Natural killer cell (primary cell): ENCODE measurements at regions not wholly inside any gene's neighbourhood (a gene's known extent, or its start where the extent isn't known, plus 50 kb on each side); places are given as distances from the start of the nearest gene placed in this dataset.

Experiments
- ATAC-seq, 3 donors: fragments of 150-1000 bp in 2 of 3; fragments of 200-7000 bp in 1 of 3; cut with Tn5 transposase; 1 replicate in 1 of 3; 2 replicates in 2 of 3; pipeline ENCODE4 v1.10.0; 2021; ENCODE audit warnings: mild to moderate bottlenecking in 2 of 3, moderate library complexity in 2 of 3
- DNase-seq, 2 donors: peaks; one replicate each; pipeline versions ENCODE4 v3.0.0 to v3.0.0-alpha.2; 2013 to 2021; ENCODE audit warnings: mixed read lengths in 1 of 2
- H3K27ac ChIP-seq: one replicate; pipeline ENCODE4 v1.5.1; 2013; ENCODE audit warnings: mild to moderate bottlenecking, low read length
- H3K27me3 ChIP-seq: one replicate; pipeline ENCODE4 v1.6.1; 2013; ENCODE audit warnings: low read length; ENCODE audit not compliant: control insufficient read depth, insufficient read depth
- H3K36me3 ChIP-seq: one replicate; pipeline ENCODE4 v1.6.1; 2013; ENCODE audit warnings: low read length; ENCODE audit not compliant: control insufficient read depth, insufficient read depth
- H3K4me1 ChIP-seq: one replicate; pipeline ENCODE4 v1.6.1; 2013; ENCODE audit warnings: low read length; ENCODE audit not compliant: control insufficient read depth, insufficient read depth
- H3K4me3 ChIP-seq: one replicate; pipeline ENCODE4 v1.5.1; 2013; ENCODE audit warnings: low read length
- H3K9me3 ChIP-seq: one replicate; pipeline ENCODE4 v1.6.1; 2013; ENCODE audit warnings: low read length; ENCODE audit not compliant: control insufficient read depth, insufficient read depth
- H3K27ac Mint-ChIP-seq, 2 donors: one replicate each; pipeline ENCODE4 v1.8.0; 2022; ENCODE audit warnings: mild to moderate bottlenecking in 2 of 2, mixed read lengths in 2 of 2, moderate library complexity in 1 of 2
- H3K27me3 Mint-ChIP-seq, 2 donors: one replicate each; pipeline ENCODE4 v1.8.0; 2022; ENCODE audit warnings: low read depth in 2 of 2, mixed read lengths in 2 of 2
- H3K36me3 Mint-ChIP-seq: one replicate; pipeline ENCODE4 v1.8.0; 2022; ENCODE audit warnings: mixed read lengths
- H3K4me1 Mint-ChIP-seq, 2 donors: one replicate each; pipeline ENCODE4 v1.8.0; 2022; ENCODE audit warnings: mixed read lengths in 2 of 2
- H3K4me3 Mint-ChIP-seq: one replicate; pipeline ENCODE4 v1.8.0; 2022; ENCODE audit warnings: mild to moderate bottlenecking, moderate library complexity, mixed read lengths
- H3K9me3 Mint-ChIP-seq, 2 donors: one replicate each; pipeline ENCODE4 v1.8.0; 2022; ENCODE audit warnings: mixed read lengths in 2 of 2
- WGBS: methylation state at CpG from one replicate; pipeline ENCODE4 v1.1.7; 2013; ENCODE audit warnings: missing lambda C conversion rate; ENCODE audit not compliant: insufficient coverage; 5-methylcytosine and 5-hydroxymethylcytosine counted together
- intact Hi-C: fragments of 100-400 bp; cut with micrococcal nuclease; formaldehyde crosslinking; loops from one replicate; pipeline ENCODE4 v1.14.2; 2022
- TF ChIP-seq, protein P1 (sequence below): fragments of 200-600 bp; IDR thresholded peaks from one replicate; pipeline ENCODE4 v1.8.0; 2022; ENCODE audit warnings: antibody characterized with exemption

DNA sequence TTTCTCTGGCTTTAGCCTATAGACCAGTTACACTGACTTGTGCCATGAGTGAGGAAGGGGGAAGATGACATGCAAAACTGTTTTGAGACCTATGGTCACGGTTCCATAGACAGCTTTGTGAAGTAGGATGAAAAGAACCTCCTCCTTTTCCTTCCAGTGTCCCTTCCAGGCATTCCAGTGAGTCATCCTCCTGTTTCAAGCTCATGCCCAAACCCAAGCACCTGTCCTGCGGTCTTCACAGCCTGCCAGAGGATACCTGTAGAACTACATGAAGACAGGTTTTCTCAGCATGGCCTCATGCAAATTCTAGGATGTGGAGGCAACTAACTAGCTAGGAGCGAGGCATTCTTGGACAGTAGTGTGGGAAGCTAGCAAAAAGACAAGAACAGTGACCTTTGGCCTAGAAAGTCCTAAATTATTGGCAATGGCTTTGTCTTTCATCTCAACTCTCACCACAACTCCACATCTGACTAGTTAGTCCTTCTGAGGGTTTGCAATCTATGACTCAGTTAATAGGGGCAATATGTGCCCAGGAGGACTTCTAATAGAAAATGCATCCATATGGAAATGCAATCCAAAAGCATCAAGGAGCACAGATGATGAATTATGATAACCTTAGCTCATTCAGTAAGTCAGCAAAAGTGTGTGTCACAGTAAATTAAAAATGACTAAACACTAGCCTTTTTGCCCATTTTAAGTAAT, 154.7 kb downstream of the RBM43 start:
- intact Hi-C loops = no loop called here
- H3K36me3 Mint-ChIP-seq = no peaks in the 10 kb centered on the region
- H3K4me3 ChIP-seq = no peak overlapping the region
- TF ChIP-seq, protein P1, sequence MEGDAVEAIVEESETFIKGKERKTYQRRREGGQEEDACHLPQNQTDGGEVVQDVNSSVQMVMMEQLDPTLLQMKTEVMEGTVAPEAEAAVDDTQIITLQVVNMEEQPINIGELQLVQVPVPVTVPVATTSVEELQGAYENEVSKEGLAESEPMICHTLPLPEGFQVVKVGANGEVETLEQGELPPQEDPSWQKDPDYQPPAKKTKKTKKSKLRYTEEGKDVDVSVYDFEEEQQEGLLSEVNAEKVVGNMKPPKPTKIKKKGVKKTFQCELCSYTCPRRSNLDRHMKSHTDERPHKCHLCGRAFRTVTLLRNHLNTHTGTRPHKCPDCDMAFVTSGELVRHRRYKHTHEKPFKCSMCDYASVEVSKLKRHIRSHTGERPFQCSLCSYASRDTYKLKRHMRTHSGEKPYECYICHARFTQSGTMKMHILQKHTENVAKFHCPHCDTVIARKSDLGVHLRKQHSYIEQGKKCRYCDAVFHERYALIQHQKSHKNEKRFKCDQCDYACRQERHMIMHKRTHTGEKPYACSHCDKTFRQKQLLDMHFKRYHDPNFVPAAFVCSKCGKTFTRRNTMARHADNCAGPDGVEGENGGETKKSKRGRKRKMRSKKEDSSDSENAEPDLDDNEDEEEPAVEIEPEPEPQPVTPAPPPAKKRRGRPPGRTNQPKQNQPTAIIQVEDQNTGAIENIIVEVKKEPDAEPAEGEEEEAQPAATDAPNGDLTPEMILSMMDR = no peak
- H3K4me3 Mint-ChIP-seq = no peak overlapping the region
- H3K9me3 ChIP-seq = peaks cover 2% of the 10 kb centered on the region
- 68% methylated on average over 3 of the region's 3 CpGs for WGBS
- DNase-seq = no peak
- H3K9me3 Mint-ChIP-seq = peaks cover 2% of the 10 kb centered on the region in 2 donors
- H3K36me3 ChIP-seq = no peaks in the 10 kb centered on the region
- no peak for ATAC-seq
- H3K4me1 Mint-ChIP-seq = no peaks in the 10 kb centered on the region
- H3K27ac Mint-ChIP-seq = no peak overlapping the region
- H3K27ac ChIP-seq = no peak overlapping the region
- no peaks in the 10 kb centered on the region for H3K27me3 ChIP-seq
- no peaks in the 10 kb centered on the region for H3K4me1 ChIP-seq
- no peaks in the 10 kb centered on the region for H3K27me3 Mint-ChIP-seq

DNA sequence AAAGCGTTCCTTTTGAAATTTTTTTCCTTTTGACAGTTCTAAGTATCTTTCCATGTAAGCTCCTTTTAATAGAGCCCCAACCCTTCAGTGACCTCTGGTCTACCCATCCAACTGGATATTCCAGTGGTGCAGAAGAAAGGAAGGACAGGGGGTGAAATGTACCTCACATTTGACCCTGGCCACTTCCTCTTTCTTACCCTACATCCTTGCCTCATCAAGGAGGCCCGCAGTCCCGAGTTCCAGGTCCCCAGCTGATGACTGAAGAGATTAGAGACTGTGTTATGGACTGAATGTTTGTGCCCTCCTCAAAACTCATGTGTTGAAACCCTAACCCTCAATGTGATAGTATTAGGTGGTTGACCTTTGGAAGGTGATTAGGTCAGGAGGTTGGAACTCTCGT, 158.1 kb downstream of the RBM43 start:
- no peaks in the 10 kb centered on the region for H3K36me3 Mint-ChIP-seq
- no peak overlapping the region for H3K27ac Mint-ChIP-seq
- no peaks in the 10 kb centered on the region for H3K27me3 Mint-ChIP-seq
- no peak overlapping the region for H3K27ac ChIP-seq
- no peaks in the 10 kb centered on the region for H3K4me1 Mint-ChIP-seq
- H3K4me3 Mint-ChIP-seq = no peak overlapping the region
- ATAC-seq (no peak), DNase-seq (no peak)
- H3K27me3 ChIP-seq = no peaks in the 10 kb centered on the region
- no peak overlapping the region for H3K4me3 ChIP-seq
- no peaks in the 10 kb centered on the region for H3K36me3 ChIP-seq
- 94% methylated on average over 2 of the region's 4 CpGs for WGBS
- H3K9me3 Mint-ChIP-seq = no peaks in the 10 kb centered on the region
- H3K4me1 ChIP-seq = no peaks in the 10 kb centered on the region
- TF ChIP-seq, protein P1 = no peak
- intact Hi-C loops = no loop called here
- peaks cover 2% of the 10 kb centered on the region for H3K9me3 ChIP-seq

DNA sequence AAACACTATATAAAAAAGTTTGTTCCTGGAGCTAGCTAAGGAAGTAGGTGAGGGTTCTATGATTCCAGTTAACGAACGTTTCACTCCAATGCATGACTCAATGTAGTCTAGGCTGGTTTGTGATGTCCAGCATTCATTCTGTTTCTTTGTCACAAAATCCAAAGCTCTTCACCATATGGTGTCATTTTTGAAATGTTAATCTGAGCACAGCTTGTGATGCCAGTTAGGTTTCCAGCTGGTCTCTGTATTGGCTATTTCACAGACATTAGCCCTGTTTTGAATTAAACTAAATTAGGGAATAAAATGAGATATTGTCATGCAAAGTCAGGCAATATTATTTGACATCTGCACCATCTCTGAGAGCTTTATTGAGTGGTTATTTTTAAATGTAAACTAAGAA, 159.4 kb downstream of the RBM43 start:
- WGBS = 75% methylated on average over 2 of the region's 2 CpGs
- ATAC-seq (no peak), DNase-seq (no peak)
- no peaks in the 10 kb centered on the region for H3K9me3 Mint-ChIP-seq
- Histone ChIP-seq H3K4me3 (no peak overlapping the region), H3K4me1 (no peaks in the 10 kb centered on the region), H3K27ac (no peak overlapping the region), H3K9me3 (no peaks in the 10 kb centered on the region), H3K27me3 (no peaks in the 10 kb centered on the region), H3K36me3 (no peaks in the 10 kb centered on the region)
- intact Hi-C loops = no loop called here
- H3K4me3 Mint-ChIP-seq = no peak overlapping the region
- H3K27ac Mint-ChIP-seq = no peak overlapping the region
- H3K4me1 Mint-ChIP-seq = no peaks in the 10 kb centered on the region
- TF ChIP-seq, protein P1 = no peak
- H3K36me3 Mint-ChIP-seq = no peaks in the 10 kb centered on the region
- no peaks in the 10 kb centered on the region for H3K27me3 Mint-ChIP-seq

DNA sequence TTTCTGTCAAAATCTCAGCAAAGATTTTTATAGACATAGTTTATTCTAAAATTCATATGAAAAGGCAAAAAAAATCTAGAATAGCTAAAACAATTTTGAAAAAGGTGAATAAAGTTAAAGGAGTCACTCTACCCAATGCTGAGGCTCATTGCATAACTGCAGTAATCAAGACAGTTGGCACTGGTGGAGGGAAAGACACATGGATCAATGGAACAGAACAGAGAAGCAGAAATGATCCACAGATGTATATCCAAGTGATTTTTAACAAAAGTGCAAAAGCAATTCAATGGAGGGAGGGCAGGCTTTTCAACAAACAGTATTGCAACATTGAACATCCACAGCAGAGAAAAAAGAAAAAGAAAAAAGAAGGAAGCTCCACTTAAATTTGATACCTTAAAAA, 162.8 kb downstream of the RBM43 start:
- ATAC-seq (no peak), DNase-seq (no peak)
- Mint-ChIP-seq H3K27me3 (no peaks in the 10 kb centered on the region), H3K9me3 (peaks cover 0 to 2% of the 10 kb centered on the region in 2 donors), H3K36me3 (no peaks in the 10 kb centered on the region), H3K4me3 (no peak overlapping the region), H3K4me1 (no peaks in the 10 kb centered on the region), H3K27ac (no peak overlapping the region)
- TF ChIP-seq, protein P1 = no peak
- Histone ChIP-seq H3K4me3 (no peak overlapping the region), H3K4me1 (no peaks in the 10 kb centered on the region), H3K27me3 (no peaks in the 10 kb centered on the region), H3K27ac (no peak overlapping the region), H3K36me3 (no peaks in the 10 kb centered on the region), H3K9me3 (no peaks in the 10 kb centered on the region)
- intact Hi-C loops = no loop called here
